ENCODE measurements at regions not wholly inside any gene's neighbourhood (a gene's known extent, or its start where the extent isn't known, plus 50 kb on each side); places are given as distances from the start of the nearest gene placed in this dataset.

GRCh38 chr18:46421973-46422551 is 235.0 kb downstream of the LOXHD1 start:
- TF ChIP-seq CTCF (IDR thresholded peaks at IDR 0.05) (no peak), POLR2A (IDR thresholded peaks at IDR 0.05) (no peak), EP300 (IDR thresholded peaks at IDR 0.05) (no peak)

Data from tibial nerve (tissue), 4 donors.